ENCODE measurements at regions not wholly inside any gene's neighbourhood (a gene's known extent, or its start where the extent isn't known, plus 50 kb on each side); places are given as distances from the start of the nearest gene placed in this dataset.

- H3K9ac ChIP-seq: no peak overlapping the region
- no peaks in the 10 kb centered on the region for H3K9me2 ChIP-seq (ENCODE audit: insufficient read depth)
- no peaks in the 10 kb centered on the region for H3K79me2 ChIP-seq (ENCODE audit: insufficient read depth)
- no peaks in the 10 kb centered on the region for H3F3A ChIP-seq (ENCODE audit: insufficient read depth)
- no peak overlapping the region for H2AFZ ChIP-seq
- in situ Hi-C loops (cut with MboI): no loop called here
- no peaks in the 10 kb centered on the region for H3K27me3 ChIP-seq (replicated peaks; ENCODE audit: insufficient read depth)
- H4K20me1 ChIP-seq (ENCODE audit: insufficient read depth): no peaks in the 10 kb centered on the region
- no peak overlapping the region for H3K27ac ChIP-seq
- no peak overlapping the region for H3K4me3 ChIP-seq
- no peaks in the 10 kb centered on the region for H3K9me3 ChIP-seq (ENCODE audit: low read depth)
- no peaks in the 10 kb centered on the region for H3K4me1 ChIP-seq (ENCODE audit: insufficient read depth)
- DNase-seq: no peak
- no peak overlapping the region for H3K4me2 ChIP-seq (ENCODE audit: unreplicated experiment)
- WGBS, 2 experiments (ENCODE audit: low coverage in 1 of 2, low lambda C conversion rate in 2 of 2, missing lambda C conversion rate in 2 of 2): 88 to 93% methylated on average over 1 of the region's 1 CpG
- TF ChIP-seq EZH2 (IDR thresholded peaks at IDR 0.05; ENCODE audit: insufficient read depth, poor library complexity, severe bottlenecking) (no peak), EZH2phosphoT487 (IDR thresholded peaks at IDR 0.05; ENCODE audit: insufficient read depth, low read depth) (no peak)
- H3K36me3 ChIP-seq (ENCODE audit: low read depth): no peaks in the 10 kb centered on the region
Measured at GRCh38 chr5:145579301-145579700, 255.8 kb downstream of the PRELID2 start.

- H3K36me3 ChIP-seq (ENCODE audit: low read depth): no peaks in the 10 kb centered on the region
- no peaks in the 10 kb centered on the region for H3F3A ChIP-seq (ENCODE audit: insufficient read depth)
- H3K4me3 ChIP-seq: no peak overlapping the region
- WGBS, 2 experiments (ENCODE audit: low coverage in 1 of 2, low lambda C conversion rate in 2 of 2, missing lambda C conversion rate in 2 of 2): 42 to 51% methylated on average over 3 of the region's 3 CpGs
- DNase-seq: no peak
- no peaks in the 10 kb centered on the region for H3K4me1 ChIP-seq (ENCODE audit: insufficient read depth)
- H3K4me2 ChIP-seq (ENCODE audit: unreplicated experiment): no peak overlapping the region
- TF ChIP-seq EZH2phosphoT487 (IDR thresholded peaks at IDR 0.05; ENCODE audit: insufficient read depth, low read depth) (no peak), EZH2 (IDR thresholded peaks at IDR 0.05; ENCODE audit: insufficient read depth, poor library complexity, severe bottlenecking) (no peak)
- in situ Hi-C loops (cut with MboI): no loop called here
- H4K20me1 ChIP-seq (ENCODE audit: insufficient read depth): no peaks in the 10 kb centered on the region
- no peak overlapping the region for H3K9ac ChIP-seq
- H3K27ac ChIP-seq: no peak overlapping the region
- no peaks in the 10 kb centered on the region for H3K9me3 ChIP-seq (ENCODE audit: low read depth)
- no peaks in the 10 kb centered on the region for H3K79me2 ChIP-seq (ENCODE audit: insufficient read depth)
- no peak overlapping the region for H2AFZ ChIP-seq
- no peaks in the 10 kb centered on the region for H3K9me2 ChIP-seq (ENCODE audit: insufficient read depth)
- H3K27me3 ChIP-seq (replicated peaks; ENCODE audit: insufficient read depth): no peaks in the 10 kb centered on the region
Measured at GRCh38 chr5:145574889-145575573, 260.1 kb downstream of the PRELID2 start.

GRCh38 chr5:145568581-145568980 lies 266.6 kb downstream of the PRELID2 start:
- no peaks in the 10 kb centered on the region for H3K36me3 ChIP-seq (ENCODE audit: low read depth)
- no peaks in the 10 kb centered on the region for H3K4me1 ChIP-seq (ENCODE audit: insufficient read depth)
- H4K20me1 ChIP-seq (ENCODE audit: insufficient read depth): no peaks in the 10 kb centered on the region
- no peaks in the 10 kb centered on the region for H3K9me2 ChIP-seq (ENCODE audit: insufficient read depth)
- H3K79me2 ChIP-seq (ENCODE audit: insufficient read depth): no peaks in the 10 kb centered on the region
- H3K27ac ChIP-seq: no peak overlapping the region
- H3K4me2 ChIP-seq (ENCODE audit: unreplicated experiment): no peak overlapping the region
- DNase-seq: peak; percentile 18
- no peak overlapping the region for H3K9ac ChIP-seq
- no peaks in the 10 kb centered on the region for H3K9me3 ChIP-seq (ENCODE audit: low read depth)
- in situ Hi-C loops (cut with MboI): no loop called here
- H3F3A ChIP-seq (ENCODE audit: insufficient read depth): no peaks in the 10 kb centered on the region
- H3K4me3 ChIP-seq: no peak overlapping the region
- no peaks in the 10 kb centered on the region for H3K27me3 ChIP-seq (replicated peaks; ENCODE audit: insufficient read depth)
- H2AFZ ChIP-seq: no peak overlapping the region
- TF ChIP-seq EZH2 (IDR thresholded peaks at IDR 0.05; ENCODE audit: insufficient read depth, poor library complexity, severe bottlenecking) (no peak), EZH2phosphoT487 (IDR thresholded peaks at IDR 0.05; ENCODE audit: insufficient read depth, low read depth) (no peak)

- 58 to 61% methylated on average over 4 of the region's 4 CpGs for WGBS, 2 experiments (ENCODE audit: low coverage in 1 of 2, low lambda C conversion rate in 2 of 2, missing lambda C conversion rate in 2 of 2)
- no peak overlapping the region for H3K9ac ChIP-seq
- no peaks in the 10 kb centered on the region for H3K9me3 ChIP-seq (ENCODE audit: low read depth)
- H3K4me3 ChIP-seq: no peak overlapping the region
- H3K27me3 ChIP-seq (replicated peaks; ENCODE audit: insufficient read depth): no peaks in the 10 kb centered on the region
- no peak overlapping the region for H3K27ac ChIP-seq
- H3F3A ChIP-seq (ENCODE audit: insufficient read depth): no peaks in the 10 kb centered on the region
- DNase-seq: no peak
- no peaks in the 10 kb centered on the region for H3K9me2 ChIP-seq (ENCODE audit: insufficient read depth)
- no peaks in the 10 kb centered on the region for H4K20me1 ChIP-seq (ENCODE audit: insufficient read depth)
- no peaks in the 10 kb centered on the region for H3K4me1 ChIP-seq (ENCODE audit: insufficient read depth)
- no peaks in the 10 kb centered on the region for H3K79me2 ChIP-seq (ENCODE audit: insufficient read depth)
- H3K4me2 ChIP-seq (ENCODE audit: unreplicated experiment): no peak overlapping the region
- in situ Hi-C loops (cut with MboI): no loop called here
- TF ChIP-seq EZH2 (IDR thresholded peaks at IDR 0.05; ENCODE audit: insufficient read depth, poor library complexity, severe bottlenecking): no peak
- no peak for TF ChIP-seq EZH2phosphoT487 (IDR thresholded peaks at IDR 0.05; ENCODE audit: insufficient read depth, low read depth)
- no peak overlapping the region for H2AFZ ChIP-seq
- H3K36me3 ChIP-seq (ENCODE audit: low read depth): no peaks in the 10 kb centered on the region
Measured at GRCh38 chr5:145562931-145563330, 272.2 kb downstream of the PRELID2 start.

GRCh38 chr5:145558288-145558687 lies 276.9 kb downstream of the PRELID2 start:
- no peak overlapping the region for H2AFZ ChIP-seq
- H3K9me3 ChIP-seq (ENCODE audit: low read depth): no peaks in the 10 kb centered on the region
- TF ChIP-seq EZH2phosphoT487 (IDR thresholded peaks at IDR 0.05; ENCODE audit: insufficient read depth, low read depth) (no peak), EZH2 (IDR thresholded peaks at IDR 0.05; ENCODE audit: insufficient read depth, poor library complexity, severe bottlenecking) (no peak)
- 100% methylated on average over 1 of the region's 1 CpG for WGBS, 2 experiments (ENCODE audit: low coverage in 1 of 2, low lambda C conversion rate in 2 of 2, missing lambda C conversion rate in 2 of 2)
- H3K27me3 ChIP-seq (replicated peaks; ENCODE audit: insufficient read depth): no peaks in the 10 kb centered on the region
- peaks cover 10% of the 10 kb centered on the region for H3K4me1 ChIP-seq (ENCODE audit: insufficient read depth)
- no peaks in the 10 kb centered on the region for H4K20me1 ChIP-seq (ENCODE audit: insufficient read depth)
- DNase-seq: no peak
- no peak overlapping the region for H3K27ac ChIP-seq
- H3K4me3 ChIP-seq: no peak overlapping the region
- no peaks in the 10 kb centered on the region for H3K79me2 ChIP-seq (ENCODE audit: insufficient read depth)
- no peak overlapping the region for H3K9ac ChIP-seq
- 0 out of 2 replicates have a peak, but pooled peaks cover 10% of the 10 kb centered on the region for H3F3A ChIP-seq (ENCODE audit: insufficient read depth)
- H3K9me2 ChIP-seq (ENCODE audit: insufficient read depth): peaks cover 9% of the 10 kb centered on the region; the same call in 1 of the 2 replicates
- in situ Hi-C loops (cut with MboI): no loop called here
- no peak overlapping the region for H3K4me2 ChIP-seq (ENCODE audit: unreplicated experiment)
- no peaks in the 10 kb centered on the region for H3K36me3 ChIP-seq (ENCODE audit: low read depth)
